Activated CD8-positive, alpha-beta memory T cell treated with anti-CD3 and anti-CD28 coated beads for 4 hours (primary cell): ENCODE measurements at regions not wholly inside any gene's neighbourhood (a gene's known extent, or its start where the extent isn't known, plus 50 kb on each side); places are given as distances from the start of the nearest gene placed in this dataset.
"Not testable (repeated sequence)": the region's sequence is repeated elsewhere in the genome, so short reads cannot be mapped to it uniquely, and the experiment has no call there.

Experiments
- DNase-seq, 2 donors: peaks; one replicate each; pipeline ENCODE4 v3.0.0-alpha.2; 2020; ENCODE audit warnings: low read depth in 2 of 2

- no peak for DNase-seq
Measured at GRCh38 chr14:96686126-96686525, 111.1 kb upstream of the VRK1 start.

- DNase-seq, result no peak
Measured at GRCh38 chr14:96688629-96689028, 108.6 kb upstream of the VRK1 start.

GRCh38 chr14:96690713-96691383, 106.3 kb upstream of the VRK1 start:
- DNase-seq, result no peak

- no peak for DNase-seq
Measured at GRCh38 chr14:96693252-96693820, 103.8 kb upstream of the VRK1 start.

DNA sequence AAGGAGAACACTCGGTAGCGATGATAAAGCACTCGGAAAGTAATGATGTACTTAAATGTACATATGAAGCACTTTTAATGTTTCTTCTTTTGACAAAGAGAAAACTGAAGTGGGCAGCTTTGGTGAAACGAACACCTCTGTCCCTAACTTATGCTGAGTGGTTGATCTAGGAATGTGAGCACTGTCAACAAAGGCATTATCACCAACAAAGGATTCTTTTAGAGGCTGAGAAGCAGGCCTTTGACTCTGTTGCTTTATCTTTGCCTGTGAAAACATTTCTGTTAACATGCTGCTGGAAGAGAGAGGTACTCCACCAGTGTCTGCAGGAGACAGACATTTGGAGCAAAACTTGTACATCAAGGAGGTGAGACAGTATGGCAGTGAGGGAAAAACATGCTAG, 103.2 kb upstream of the VRK1 start:
- no peak for DNase-seq

- no peak for DNase-seq
Measured at GRCh38 chr14:96698960-96699539, 98.1 kb upstream of the VRK1 start.

DNA sequence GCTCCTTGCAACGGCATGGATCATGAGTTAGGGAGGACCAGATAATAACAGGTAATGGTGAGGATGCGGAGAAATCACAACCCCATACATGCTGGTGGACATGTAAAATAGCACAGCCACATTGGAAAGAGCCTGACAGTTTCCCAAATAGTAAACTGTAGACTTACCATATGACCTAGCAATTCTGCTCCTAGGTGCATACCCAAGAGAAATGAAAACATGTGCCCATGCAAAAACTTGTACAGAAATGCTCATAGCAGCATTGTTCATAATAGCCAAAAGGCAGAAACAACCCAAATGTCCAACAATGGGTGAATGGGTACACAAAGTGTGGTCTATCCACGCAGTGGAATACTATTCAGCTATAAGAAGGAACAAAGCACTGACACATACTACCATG, 97.5 kb upstream of the VRK1 start:
- no peak for DNase-seq

DNA sequence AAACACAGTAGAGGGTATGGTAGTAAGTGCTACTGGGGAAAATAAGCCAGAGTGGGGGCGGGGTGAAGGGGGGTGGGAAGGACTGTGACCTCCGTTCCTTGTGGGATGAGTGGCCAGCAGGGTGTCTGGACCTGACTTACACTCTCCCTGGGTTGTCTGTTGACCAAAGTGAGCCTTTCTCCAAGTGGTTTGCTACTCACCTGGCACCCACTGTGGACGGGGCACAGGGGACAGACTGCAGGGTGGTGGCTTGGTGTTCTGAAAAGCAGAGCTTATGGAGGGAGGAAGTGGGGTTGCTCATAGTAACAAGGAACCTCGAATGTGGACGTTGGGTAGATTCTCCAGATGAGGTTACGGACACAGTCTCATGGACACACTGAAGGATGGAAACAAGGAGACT, 94.4 kb upstream of the VRK1 start:
- DNase-seq, result no peak

- DNase-seq, result no peak
Measured at GRCh38 chr14:96705422-96706092, 91.6 kb upstream of the VRK1 start.

DNA sequence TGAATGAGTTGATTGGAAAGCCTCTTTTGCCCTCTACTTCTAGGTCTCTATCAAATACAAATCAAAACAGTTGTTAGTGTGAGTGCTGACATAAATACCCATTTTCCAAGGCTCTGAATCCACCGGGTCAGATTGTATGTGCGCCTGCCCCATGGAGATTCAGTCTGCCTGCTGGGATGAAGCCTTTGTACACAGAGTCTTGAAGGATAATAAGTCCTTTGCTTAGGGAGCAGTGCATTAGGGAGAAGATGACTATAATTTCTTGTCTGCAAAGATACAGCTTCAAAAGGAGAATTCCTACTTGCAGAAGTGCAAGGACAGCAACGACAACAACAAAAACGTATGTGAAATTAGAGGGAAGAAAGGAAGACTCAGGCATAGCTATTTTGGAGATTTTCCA, 90.3 kb upstream of the VRK1 start:
- no peak for DNase-seq

DNA sequence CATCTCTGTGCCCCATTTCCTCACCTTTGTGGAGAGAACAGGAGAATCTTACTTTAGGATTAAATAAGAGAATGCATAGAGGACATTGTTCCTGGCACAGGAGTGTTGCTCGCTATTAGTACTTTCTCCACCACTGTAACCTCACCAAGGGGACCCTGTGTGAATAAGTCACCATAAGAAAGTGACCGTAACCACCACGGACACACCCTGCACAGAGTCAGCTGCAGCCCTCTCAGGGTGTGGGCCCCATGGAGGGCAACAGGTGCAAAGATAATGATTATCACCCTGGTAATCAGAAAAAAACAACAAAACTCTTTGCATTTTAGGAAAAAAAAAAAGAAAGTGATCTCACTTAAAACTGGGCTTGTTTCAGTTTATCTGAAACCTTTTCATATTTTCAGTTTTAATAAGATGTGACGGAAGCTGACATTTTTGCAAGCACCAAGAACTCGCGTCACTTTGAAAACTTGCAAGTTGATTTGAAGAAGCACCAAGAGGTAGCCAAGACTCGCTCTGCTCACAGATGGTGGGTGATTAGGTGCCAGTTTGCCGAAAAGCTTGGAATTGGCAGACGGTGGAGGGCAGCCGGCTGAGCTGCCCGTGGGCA, 87.0 kb upstream of the VRK1 start:
- DNase-seq, result no peak

- no peak for DNase-seq
Measured at GRCh38 chr14:96711559-96712267, 85.5 kb upstream of the VRK1 start.

- DNase-seq, result no peak
Measured at GRCh38 chr14:96713426-96713825, 83.8 kb upstream of the VRK1 start.

DNA sequence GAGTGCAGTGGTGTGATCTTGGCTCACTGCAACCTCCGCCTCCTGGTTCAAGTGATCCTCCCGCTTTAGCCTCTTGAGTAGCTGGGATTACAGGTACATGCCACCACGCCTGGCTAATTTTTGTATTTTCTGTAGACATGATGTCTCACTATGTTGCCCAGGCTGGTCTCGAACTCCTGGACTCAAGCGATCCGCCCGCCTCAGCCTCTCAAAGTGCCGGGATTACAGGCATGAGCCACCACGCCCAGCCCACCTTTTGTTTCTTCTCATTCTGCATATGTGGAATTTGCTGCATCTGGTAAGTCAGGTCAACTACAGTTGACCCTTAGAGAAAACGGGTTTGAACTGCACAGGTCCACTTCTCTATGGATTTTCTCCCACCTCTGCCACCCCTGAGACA, 82.6 kb upstream of the VRK1 start:
- not testable (repeated sequence) for DNase-seq

DNA sequence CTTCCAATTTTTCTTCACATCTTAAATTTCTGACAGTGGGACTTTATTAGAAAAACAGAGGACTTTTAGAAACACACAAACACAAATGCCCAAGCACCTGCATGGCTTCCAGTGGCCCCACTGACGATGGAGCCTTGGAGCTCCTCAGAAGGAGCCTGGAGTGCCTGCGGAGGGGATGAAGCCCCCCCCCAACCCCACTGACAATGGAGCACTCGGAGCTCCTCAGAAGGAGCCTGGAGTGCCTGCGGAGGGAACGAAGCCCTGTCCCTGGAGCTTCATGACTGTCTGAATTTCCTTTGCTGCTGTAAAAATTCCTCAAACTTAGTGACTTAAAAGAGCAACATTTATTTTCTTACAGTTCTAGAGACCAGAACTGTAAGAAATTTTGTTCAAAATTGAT, 80.1 kb upstream of the VRK1 start:
- DNase-seq, result no peak

GRCh38 chr14:96718407-96718806, 78.8 kb upstream of the VRK1 start:
- DNase-seq, result no peak

DNA sequence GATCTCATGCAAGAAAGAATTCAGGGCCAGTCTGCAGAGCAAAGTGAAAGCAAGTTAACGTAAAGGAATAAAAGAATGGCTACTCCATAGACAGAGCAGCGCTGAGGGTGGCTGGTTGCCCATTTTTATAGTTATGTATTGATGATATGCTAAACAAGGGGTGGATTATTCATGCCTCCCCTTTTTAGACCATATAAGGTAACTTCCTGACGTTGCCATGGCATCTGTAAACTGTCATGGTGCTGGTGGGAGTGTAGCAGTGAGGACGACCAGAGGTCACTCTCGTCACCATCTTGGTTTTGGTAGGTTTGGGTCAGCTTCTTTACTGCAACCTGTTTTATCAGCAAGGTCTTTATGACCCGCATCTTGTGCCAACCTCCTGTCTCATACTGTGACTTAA, 76.5 kb upstream of the VRK1 start:
- not testable (repeated sequence) for DNase-seq

DNA sequence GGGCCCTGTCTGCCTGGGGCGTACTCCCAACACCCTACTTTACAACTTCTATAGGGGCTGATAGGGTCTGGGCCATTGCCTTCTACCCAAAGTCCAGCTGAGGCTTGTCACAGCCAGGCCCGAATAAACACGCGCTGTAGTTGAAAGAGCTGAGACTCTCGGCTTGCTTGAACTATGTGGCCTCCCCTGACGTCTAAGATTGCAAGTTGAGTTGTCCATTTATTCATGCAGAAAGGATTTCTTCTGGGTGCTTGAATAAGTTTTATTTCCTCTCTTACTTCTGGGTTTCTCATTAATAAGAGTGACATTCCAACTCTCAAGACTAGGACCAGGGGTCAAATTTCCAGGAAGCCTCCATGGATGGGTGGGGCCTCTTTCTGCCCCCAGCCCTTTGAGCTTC, 74.4 kb upstream of the VRK1 start:
- DNase-seq, result no peak

DNA sequence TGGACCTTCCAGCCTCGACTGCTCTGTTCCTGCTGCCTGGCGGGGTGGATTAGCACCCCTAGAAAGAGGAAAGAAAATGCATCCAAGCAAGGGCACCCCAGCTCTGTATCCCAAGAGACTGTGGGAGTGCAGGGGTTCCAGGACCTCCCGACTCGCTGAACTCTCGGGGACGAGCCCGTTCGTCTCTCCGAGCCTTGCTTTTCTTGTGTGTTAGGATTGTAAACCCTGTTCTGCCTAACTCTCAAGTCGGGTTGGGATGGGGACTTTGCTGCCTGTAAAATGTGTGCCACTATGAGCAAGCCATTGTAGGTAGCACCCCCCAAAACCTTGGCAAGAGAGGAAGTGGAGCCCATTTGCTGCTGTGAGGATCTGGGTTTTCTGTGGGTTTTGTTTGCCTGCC, 73.2 kb upstream of the VRK1 start:
- no peak for DNase-seq

- no peak for DNase-seq
Measured at GRCh38 chr14:96725232-96725631, 72.0 kb upstream of the VRK1 start.

- DNase-seq, result no peak
Measured at GRCh38 chr14:96727073-96727472, 70.1 kb upstream of the VRK1 start.

DNA sequence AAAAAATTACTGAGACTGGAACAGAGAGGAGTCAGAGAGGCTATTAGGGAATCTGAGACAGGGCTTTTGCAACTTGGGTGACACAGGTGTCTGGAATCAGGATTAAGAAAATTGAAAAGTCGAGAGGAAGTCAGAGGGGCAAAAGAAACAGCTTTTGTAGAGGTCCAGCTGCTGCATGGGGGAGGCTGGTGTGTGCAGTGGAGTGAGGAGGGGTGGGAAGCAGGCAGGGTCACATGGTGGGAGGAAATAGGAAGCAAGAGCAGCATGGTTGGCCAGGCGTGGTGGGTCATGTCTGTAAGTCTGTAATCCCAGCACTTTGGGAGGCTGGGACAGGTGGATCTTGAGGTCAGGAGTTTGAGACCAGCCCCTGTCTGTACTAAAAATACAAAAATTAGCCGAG, 69.7 kb upstream of the VRK1 start:
- no peak for DNase-seq
